WTC11 (cell line): ENCODE measurements at regions not wholly inside any gene's neighbourhood (a gene's known extent, or its start where the extent isn't known, plus 50 kb on each side); places are given as distances from the start of the nearest gene placed in this dataset.

ENCODE experiments used
- ATAC-seq: fragments of 200-7000 bp; cut with Tn5 transposase; 2 replicates; pipeline ENCODE4 v1.10.0; 2021; ENCODE audit warnings: mild to moderate bottlenecking, moderate library complexity
- CTCF ChIA-PET: fragments of 300-600 bp; sonication (Branson Sonifier 250); formaldehyde crosslinking; loops from one replicate; lab custom pipeline; 2021; ENCODE audit warnings: antibody characterized with exemption; lab: Charles Lee
- POLR2A ChIA-PET: fragments of 350-600 bp; sonication (Branson Sonifier 250); formaldehyde crosslinking; loops from one replicate; lab custom pipeline; 2021; ENCODE audit warnings: antibody characterized with exemption; lab: Charles Lee
- DNase-seq: peaks from one replicate; pipeline ENCODE4 v3.0.0; 2021; ENCODE audit warnings: low spot score
- H3K27ac Mint-ChIP-seq: 2 replicates; pipeline ENCODE4 v1.8.0; 2021; ENCODE audit warnings: mixed read lengths
- H3K27me3 Mint-ChIP-seq: 2 replicates; pipeline ENCODE4 v1.8.0; 2021; ENCODE audit warnings: low read depth, mild to moderate bottlenecking, moderate library complexity, mixed read lengths
- H3K36me3 Mint-ChIP-seq: 2 replicates; pipeline ENCODE4 v1.8.0; 2021; ENCODE audit warnings: mixed read lengths
- H3K4me1 Mint-ChIP-seq: 2 replicates; pipeline ENCODE4 v1.8.0; 2022; ENCODE audit warnings: mixed read lengths
- H3K4me3 Mint-ChIP-seq: 2 replicates; pipeline ENCODE4 v1.8.0; 2021; ENCODE audit warnings: mild to moderate bottlenecking, moderate library complexity, mixed read lengths
- H3K9me3 Mint-ChIP-seq: 2 replicates; pipeline ENCODE4 v1.8.0; 2021; ENCODE audit warnings: mixed read lengths
- ARID4B ChIP-seq: sonication (generic); formaldehyde crosslinking; IDR thresholded peaks from 2 replicates; pipeline ENCODE4 v1.8.0; 2023; ENCODE audit warnings: missing genetic modification reagents, mild to moderate bottlenecking, borderline replicate concordance
- CDX4 ChIP-seq: fragments of 250-450 bp; sonication (Bioruptor Pico); IDR thresholded peaks from 2 replicates; pipeline ENCODE4 v1.9.0; 2021; ENCODE audit warnings: moderate library complexity, mild to moderate bottlenecking, inconsistent platforms, borderline replicate concordance
- E2F5 ChIP-seq: sonication (generic); formaldehyde crosslinking; IDR thresholded peaks from 2 replicates; pipeline ENCODE4 v1.8.1; 2022; ENCODE audit warnings: mild to moderate bottlenecking, moderate library complexity, missing genetic modification reagents
- ELF4 ChIP-seq: sonication (generic); formaldehyde crosslinking; IDR thresholded peaks from 2 replicates; pipeline ENCODE4 v1.8.1; 2022; ENCODE audit warnings: low read depth, mild to moderate bottlenecking, moderate library complexity, missing genetic modification reagents
- FOXP1 ChIP-seq: sonication (generic); formaldehyde crosslinking; IDR thresholded peaks from 2 replicates; pipeline ENCODE4 v1.8.0; 2022; ENCODE audit warnings: missing genetic modification reagents, mild to moderate bottlenecking, moderate library complexity, borderline replicate concordance
- HMGXB4 ChIP-seq: sonication (generic); formaldehyde crosslinking; IDR thresholded peaks from 2 replicates; pipeline ENCODE4 v1.8.1; 2023; ENCODE audit warnings: mild to moderate bottlenecking, moderate library complexity, missing genetic modification reagents
- KAT7 ChIP-seq: sonication (generic); formaldehyde crosslinking; IDR thresholded peaks from 2 replicates; pipeline ENCODE4 v1.8.1; 2023; ENCODE audit warnings: missing genetic modification reagents, mild to moderate bottlenecking, borderline replicate concordance
- MYBL2 ChIP-seq: sonication (generic); formaldehyde crosslinking; IDR thresholded peaks from 2 replicates; pipeline ENCODE4 v1.8.1; 2023; ENCODE audit warnings: mild to moderate bottlenecking, moderate library complexity, missing genetic modification reagents
- SMAD4 ChIP-seq: sonication (generic); formaldehyde crosslinking; IDR thresholded peaks from 2 replicates; pipeline ENCODE4 v1.8.0; 2022; ENCODE audit warnings: mild to moderate bottlenecking, missing genetic modification reagents
- TP53 ChIP-seq: sonication (generic); formaldehyde crosslinking; IDR thresholded peaks from 2 replicates; pipeline ENCODE4 v1.8.1; 2023; ENCODE audit warnings: mild to moderate bottlenecking, missing genetic modification reagents
- ZNF232 ChIP-seq: sonication (generic); formaldehyde crosslinking; IDR thresholded peaks from 2 replicates; pipeline ENCODE4 v1.8.0; 2022; ENCODE audit warnings: mild to moderate bottlenecking, missing genetic modification reagents
- ZNF423 ChIP-seq: fragments of 250-450 bp; sonication (Bioruptor Pico); IDR thresholded peaks from 2 replicates; pipeline ENCODE4 v2.1.2; 2022; ENCODE audit warnings: mild to moderate bottlenecking, moderate library complexity
- ZNF512 ChIP-seq: sonication (generic); formaldehyde crosslinking; IDR thresholded peaks from 2 replicates; pipeline ENCODE4 v1.8.1; 2022; ENCODE audit warnings: missing genetic modification reagents, borderline replicate concordance
- TF ChIP-seq, protein P1 (sequence below): fragments of 250-450 bp; sonication (Bioruptor Pico); IDR thresholded peaks from 2 replicates; pipeline ENCODE4 v1.9.0; 2021; ENCODE audit warnings: mild to moderate bottlenecking
- TF ChIP-seq, protein P2 (sequence below): fragments of 200-600 bp; IDR thresholded peaks from 2 replicates; pipeline ENCODE4 v1.8.0; 2022; ENCODE audit warnings: antibody characterized with exemption
- TF ChIP-seq, protein P3 (sequence below): fragments of 250-450 bp; sonication (Bioruptor Pico); conservative IDR thresholded peaks from 2 replicates; pipeline ENCODE4 v1.9.0; 2021; ENCODE audit warnings: mild to moderate bottlenecking

DNA sequence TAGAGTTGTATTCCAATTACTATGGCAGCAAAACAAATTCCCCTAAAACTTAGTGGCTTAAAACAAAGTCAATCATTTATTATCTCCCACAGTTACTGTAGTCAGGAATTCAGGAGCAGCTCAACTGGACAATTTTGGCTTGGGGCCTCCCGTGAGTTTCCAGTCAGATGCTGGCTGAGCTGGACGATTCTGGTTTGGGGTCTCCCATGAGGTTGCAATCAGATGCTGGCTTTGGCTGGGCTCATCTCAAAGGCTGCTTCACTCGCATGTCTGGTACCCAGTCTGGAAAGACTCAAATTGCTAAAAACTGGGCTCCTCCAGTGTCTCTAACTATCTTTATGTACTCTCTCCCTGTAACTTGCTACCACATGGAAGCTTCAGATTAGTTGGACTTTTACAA, 130.1 kb downstream of the C5orf15 start:
- no peak overlapping the region for H3K27ac Mint-ChIP-seq
- H3K4me3 Mint-ChIP-seq: no peak overlapping the region
- DNase-seq (no peak), ATAC-seq (no peak)
- no peaks in the 10 kb centered on the region for H3K36me3 Mint-ChIP-seq
- H3K9me3 Mint-ChIP-seq: no peaks in the 10 kb centered on the region
- TF ChIP-seq ELF4 (no peak), E2F5 (CRISPR knock-in tag) (no peak), ARID4B (CRISPR knock-in tag) (no peak)
- no peaks in the 10 kb centered on the region for H3K4me1 Mint-ChIP-seq
- H3K27me3 Mint-ChIP-seq: no peaks in the 10 kb centered on the region
- ChIA-PET POLR2A (no interaction called here), CTCF (interaction anchor here (0.9 kb wide), 1 partner anchor 84 kb away, joined by 4 read pairs; no protein-coding TSS in a partner anchor)

DNA sequence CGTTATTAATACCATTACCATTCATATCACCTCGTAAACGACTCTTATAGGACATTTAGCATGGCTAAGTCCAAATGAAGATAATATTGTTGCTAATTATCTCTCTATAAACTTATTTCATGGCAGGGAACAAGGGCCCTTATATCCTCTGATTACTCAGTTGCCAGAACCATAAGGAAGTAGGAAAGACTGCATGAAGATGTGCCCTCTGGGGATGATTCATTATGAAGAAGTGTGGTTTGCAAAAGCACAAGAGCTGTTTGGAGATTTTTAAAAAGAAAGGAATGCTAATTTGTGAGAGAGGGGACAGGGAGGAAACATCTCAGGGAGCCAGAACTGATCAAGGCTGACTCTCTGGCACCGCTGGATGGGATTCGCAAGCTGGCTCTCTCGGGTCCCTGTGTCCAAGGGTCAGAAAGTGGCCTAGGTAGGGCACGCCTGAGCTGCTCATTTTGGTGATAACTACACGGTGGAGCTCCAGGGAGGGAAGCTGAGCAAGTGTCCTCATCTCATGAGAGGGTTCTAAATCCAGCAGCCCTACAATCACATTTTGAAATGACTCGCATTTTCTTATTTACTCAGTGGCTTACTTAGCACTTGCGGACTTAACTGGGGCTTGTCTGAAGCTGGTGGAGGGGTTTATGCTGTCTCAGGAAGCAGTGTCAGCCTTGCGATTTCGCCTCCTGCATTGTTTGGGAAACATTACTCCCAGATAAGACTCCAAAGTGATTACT, 136.8 kb downstream of the C5orf15 start:
- CTCF ChIA-PET: interaction anchor here (0.8 to 1.1 kb wide), 2 partner anchors 11 to 38 kb away, joined by 3 read pairs; no protein-coding TSS in a partner anchor
- H3K27ac Mint-ChIP-seq: no peak overlapping the region
- no peak overlapping the region for H3K4me3 Mint-ChIP-seq
- no peaks in the 10 kb centered on the region for H3K36me3 Mint-ChIP-seq
- no peak for ATAC-seq
- no peaks in the 10 kb centered on the region; the same call in 1 of the 2 replicates for H3K9me3 Mint-ChIP-seq
- no peak for DNase-seq
- POLR2A ChIA-PET: no interaction called here
- no peaks in the 10 kb centered on the region for H3K27me3 Mint-ChIP-seq
- H3K4me1 Mint-ChIP-seq: no peaks in the 10 kb centered on the region
- TF ChIP-seq ELF4 (no peak), HMGXB4 (CRISPR knock-in tag) (no peak), ZNF512 (no peak), MYBL2 (CRISPR knock-in tag) (no peak), SMAD4 (no peak), FOXP1 (CRISPR knock-in tag) (no peak), KAT7 (CRISPR knock-in tag) (no peak), ZNF423 (CRISPR knock-in tag) (no peak), CDX4 (no peak), ZNF232 (CRISPR knock-in tag) (no peak), TP53 (CRISPR knock-in tag) (no peak)
- TF ChIP-seq, protein P1, sequence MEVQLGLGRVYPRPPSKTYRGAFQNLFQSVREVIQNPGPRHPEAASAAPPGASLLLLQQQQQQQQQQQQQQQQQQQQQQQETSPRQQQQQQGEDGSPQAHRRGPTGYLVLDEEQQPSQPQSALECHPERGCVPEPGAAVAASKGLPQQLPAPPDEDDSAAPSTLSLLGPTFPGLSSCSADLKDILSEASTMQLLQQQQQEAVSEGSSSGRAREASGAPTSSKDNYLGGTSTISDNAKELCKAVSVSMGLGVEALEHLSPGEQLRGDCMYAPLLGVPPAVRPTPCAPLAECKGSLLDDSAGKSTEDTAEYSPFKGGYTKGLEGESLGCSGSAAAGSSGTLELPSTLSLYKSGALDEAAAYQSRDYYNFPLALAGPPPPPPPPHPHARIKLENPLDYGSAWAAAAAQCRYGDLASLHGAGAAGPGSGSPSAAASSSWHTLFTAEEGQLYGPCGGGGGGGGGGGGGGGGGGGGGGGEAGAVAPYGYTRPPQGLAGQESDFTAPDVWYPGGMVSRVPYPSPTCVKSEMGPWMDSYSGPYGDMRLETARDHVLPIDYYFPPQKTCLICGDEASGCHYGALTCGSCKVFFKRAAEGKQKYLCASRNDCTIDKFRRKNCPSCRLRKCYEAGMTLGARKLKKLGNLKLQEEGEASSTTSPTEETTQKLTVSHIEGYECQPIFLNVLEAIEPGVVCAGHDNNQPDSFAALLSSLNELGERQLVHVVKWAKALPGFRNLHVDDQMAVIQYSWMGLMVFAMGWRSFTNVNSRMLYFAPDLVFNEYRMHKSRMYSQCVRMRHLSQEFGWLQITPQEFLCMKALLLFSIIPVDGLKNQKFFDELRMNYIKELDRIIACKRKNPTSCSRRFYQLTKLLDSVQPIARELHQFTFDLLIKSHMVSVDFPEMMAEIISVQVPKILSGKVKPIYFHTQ (CRISPR knock-in tag): no peak
- TF ChIP-seq, protein P2, sequence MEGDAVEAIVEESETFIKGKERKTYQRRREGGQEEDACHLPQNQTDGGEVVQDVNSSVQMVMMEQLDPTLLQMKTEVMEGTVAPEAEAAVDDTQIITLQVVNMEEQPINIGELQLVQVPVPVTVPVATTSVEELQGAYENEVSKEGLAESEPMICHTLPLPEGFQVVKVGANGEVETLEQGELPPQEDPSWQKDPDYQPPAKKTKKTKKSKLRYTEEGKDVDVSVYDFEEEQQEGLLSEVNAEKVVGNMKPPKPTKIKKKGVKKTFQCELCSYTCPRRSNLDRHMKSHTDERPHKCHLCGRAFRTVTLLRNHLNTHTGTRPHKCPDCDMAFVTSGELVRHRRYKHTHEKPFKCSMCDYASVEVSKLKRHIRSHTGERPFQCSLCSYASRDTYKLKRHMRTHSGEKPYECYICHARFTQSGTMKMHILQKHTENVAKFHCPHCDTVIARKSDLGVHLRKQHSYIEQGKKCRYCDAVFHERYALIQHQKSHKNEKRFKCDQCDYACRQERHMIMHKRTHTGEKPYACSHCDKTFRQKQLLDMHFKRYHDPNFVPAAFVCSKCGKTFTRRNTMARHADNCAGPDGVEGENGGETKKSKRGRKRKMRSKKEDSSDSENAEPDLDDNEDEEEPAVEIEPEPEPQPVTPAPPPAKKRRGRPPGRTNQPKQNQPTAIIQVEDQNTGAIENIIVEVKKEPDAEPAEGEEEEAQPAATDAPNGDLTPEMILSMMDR: no peak
- TF ChIP-seq, protein P3, sequence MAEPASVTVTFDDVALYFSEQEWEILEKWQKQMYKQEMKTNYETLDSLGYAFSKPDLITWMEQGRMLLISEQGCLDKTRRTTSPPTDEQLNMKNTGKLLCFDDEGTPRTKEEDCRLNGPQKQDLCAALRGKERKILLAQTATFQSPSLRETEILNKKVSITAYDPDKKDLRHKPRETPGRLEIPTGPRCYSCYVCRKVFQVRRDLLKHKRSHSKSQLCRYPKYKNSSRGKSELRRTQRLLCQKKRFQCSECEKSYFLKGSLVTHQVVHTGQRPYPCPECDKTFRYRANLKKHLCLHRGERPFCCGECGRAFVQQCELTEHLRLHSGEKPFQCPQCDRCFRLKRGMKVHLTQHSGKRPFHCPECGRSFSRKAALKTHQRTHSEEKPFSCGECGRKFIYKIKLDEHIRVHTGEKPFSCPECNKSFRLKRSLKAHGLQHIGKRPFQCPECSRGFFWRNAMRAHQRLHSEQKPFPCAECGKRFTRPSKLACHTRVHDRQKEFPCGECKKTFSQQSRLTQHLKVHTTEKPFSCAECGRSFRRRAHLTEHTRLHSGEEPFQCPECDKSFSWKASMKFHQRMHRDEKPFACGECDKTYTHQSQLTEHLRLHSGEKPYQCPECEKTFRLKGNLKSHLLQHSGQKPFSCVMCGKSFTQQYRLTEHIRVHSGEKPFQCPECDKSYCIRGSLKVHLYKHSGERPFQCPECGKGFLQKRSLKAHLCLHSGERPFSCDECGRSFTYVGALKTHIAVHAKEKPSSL (CRISPR knock-in tag): no peak
